Mesenchymal stem cell (in vitro differentiated cells and primary cell): ENCODE measurements at regions not wholly inside any gene's neighbourhood (a gene's known extent, or its start where the extent isn't known, plus 50 kb on each side); places are given as distances from the start of the nearest gene placed in this dataset.

ENCODE experiments used
- DNase-seq: peaks from one replicate; pipeline ENCODE4 v3.0.0-alpha.2; 2013
- H2AFZ ChIP-seq: one replicate; pipeline ENCODE4 v1.6.1; 2013; ENCODE audit warnings: low read depth, mild to moderate bottlenecking, control low read depth, inconsistent platforms, low read length, moderate library complexity
- H2AK5ac ChIP-seq: 2 replicates; pipeline ENCODE4 v1.6.1; 2013; ENCODE audit warnings: low read length, moderate library complexity, mild to moderate bottlenecking, inconsistent platforms; ENCODE audit not compliant: severe bottlenecking
- H2BK120ac ChIP-seq: one replicate; pipeline ENCODE4 v1.6.1; 2013; ENCODE audit warnings: low read depth, mild to moderate bottlenecking, inconsistent platforms, low read length, moderate library complexity
- H2BK12ac ChIP-seq, 2 experiments: one replicate each; pipeline ENCODE4 v1.6.1; 2013; ENCODE audit warnings: inconsistent platforms in 2 of 2, low read length in 2 of 2, mild to moderate bottlenecking in 2 of 2, moderate library complexity in 2 of 2, control low read depth in 1 of 2
- H2BK15ac ChIP-seq: one replicate; pipeline ENCODE4 v1.6.1; 2013; ENCODE audit warnings: mild to moderate bottlenecking, low read depth, inconsistent platforms; ENCODE audit not compliant: poor library complexity, severe bottlenecking
- H2BK5ac ChIP-seq: 2 replicates; pipeline ENCODE4 v1.6.1; 2013; ENCODE audit warnings: low read depth, mild to moderate bottlenecking, low read length, control low read depth, inconsistent platforms; ENCODE audit not compliant: poor library complexity, severe bottlenecking
- H3K14ac ChIP-seq, 2 experiments: one replicate each; pipeline ENCODE4 v1.6.1; 2013; ENCODE audit warnings: inconsistent platforms in 2 of 2, low read length in 2 of 2, control low read depth in 1 of 2, mild to moderate bottlenecking in 1 of 2, moderate library complexity in 1 of 2
- H3K18ac ChIP-seq, 2 experiments: one replicate each; pipeline ENCODE4 v1.6.1; 2013; ENCODE audit warnings: inconsistent platforms in 2 of 2, low read length in 2 of 2, control low read depth in 1 of 2, low read depth in 1 of 2, mild to moderate bottlenecking in 1 of 2
- H3K23ac ChIP-seq, 2 experiments: one replicate each; pipeline ENCODE4 v1.6.1; 2013; ENCODE audit warnings: inconsistent platforms in 2 of 2, low read length in 2 of 2, mild to moderate bottlenecking in 2 of 2, moderate library complexity in 2 of 2, control low read depth in 1 of 2
- H3K27ac ChIP-seq: 2 replicates; pipeline ENCODE4 v1.5.1; 2013; ENCODE audit warnings: mild to moderate bottlenecking, moderate library complexity, low read length, control low read depth, inconsistent platforms; ENCODE audit not compliant: poor library complexity, severe bottlenecking
- H3K27me3 ChIP-seq, 2 experiments: 2 replicates each; pipeline versions ENCODE4 v1.6.1 to v1.7.0; 2013; ENCODE audit warnings: low read length in 2 of 2, mild to moderate bottlenecking in 2 of 2, moderate library complexity in 2 of 2, control low read depth in 1 of 2, inconsistent platforms in 1 of 2; ENCODE audit not compliant: control insufficient read depth in 1 of 2, insufficient read depth in 1 of 2
- H3K36me3 ChIP-seq, 2 experiments: 2 replicates each; pipeline versions ENCODE4 v1.6.1 to v1.7.0; 2013; ENCODE audit warnings: low read length in 2 of 2, control low read depth in 1 of 2, inconsistent platforms in 1 of 2, low read depth in 1 of 2, mild to moderate bottlenecking in 1 of 2; ENCODE audit not compliant: insufficient read depth in 2 of 2, control insufficient read depth in 1 of 2
- H3K4ac ChIP-seq, 2 experiments: one replicate each; pipeline ENCODE4 v1.6.1; 2013; ENCODE audit warnings: inconsistent platforms in 2 of 2, low read length in 2 of 2, mild to moderate bottlenecking in 2 of 2, moderate library complexity in 2 of 2, control low read depth in 1 of 2, low read depth in 1 of 2
- H3K4me1 ChIP-seq: 2 replicates; pipeline ENCODE4 v1.6.1; 2013; ENCODE audit warnings: low read depth, low read length, control low read depth; ENCODE audit not compliant: control insufficient read depth, insufficient read depth
- H3K4me2 ChIP-seq: 2 replicates; pipeline ENCODE4 v1.6.1; 2013; ENCODE audit warnings: low read length, mild to moderate bottlenecking, inconsistent platforms; ENCODE audit not compliant: poor library complexity, severe bottlenecking
- H3K4me3 ChIP-seq, 2 experiments: 2 replicates each; pipeline versions ENCODE4 v1.5.1 to v1.7.0; 2013; ENCODE audit warnings: low read length in 2 of 2, mild to moderate bottlenecking in 2 of 2, control low read depth in 1 of 2, low read depth in 1 of 2; ENCODE audit not compliant: insufficient read depth in 1 of 2
- H3K79me1 ChIP-seq: replicated peaks from 2 replicates; pipeline ENCODE4 v1.6.1; 2013; ENCODE audit warnings: mild to moderate bottlenecking, control low read depth, low read length, inconsistent platforms; ENCODE audit not compliant: poor library complexity, severe bottlenecking
- H3K9ac ChIP-seq: 2 replicates; pipeline ENCODE4 v1.7.0; 2013; ENCODE audit warnings: mild to moderate bottlenecking, low read length, moderate library complexity
- H3K9me3 ChIP-seq: 2 replicates; pipeline ENCODE4 v1.7.0; 2013; ENCODE audit warnings: mild to moderate bottlenecking, low read length; ENCODE audit not compliant: control insufficient read depth
- H4K8ac ChIP-seq: one replicate; pipeline ENCODE4 v1.6.1; 2013; ENCODE audit warnings: inconsistent platforms, mild to moderate bottlenecking, low read length, moderate library complexity
- H4K91ac ChIP-seq: one replicate; pipeline ENCODE4 v1.6.1; 2013; ENCODE audit warnings: mild to moderate bottlenecking, low read length, inconsistent platforms
- WGBS: methylation state at CpG from one replicate; pipeline ENCODE4 v1.1.7; 2013; ENCODE audit warnings: mixed read lengths; 5-methylcytosine and 5-hydroxymethylcytosine counted together

DNA sequence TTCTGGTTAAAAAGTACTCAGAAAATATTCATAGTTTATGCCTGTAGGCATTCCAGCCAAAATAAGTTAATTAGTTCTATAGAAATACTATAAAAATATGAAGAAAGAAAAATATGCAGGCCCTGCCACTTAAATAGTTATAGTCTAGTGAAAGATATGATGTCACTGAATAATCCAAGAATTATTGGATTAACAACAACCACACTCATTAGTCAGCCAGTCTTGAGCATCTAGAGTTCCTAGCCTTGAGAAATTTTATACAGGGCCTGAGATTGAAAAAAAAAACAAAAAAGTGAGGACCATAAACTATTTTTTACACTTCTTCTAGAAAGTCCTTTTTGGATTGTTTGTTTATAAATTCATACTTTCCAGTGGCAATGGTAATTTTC is 823.0 kb downstream of the FAT4 start:
- Histone ChIP-seq H3K4ac (no peak overlapping the region), H3K23ac (no peak overlapping the region), H3K4me1 (no peaks in the 10 kb centered on the region), H2BK12ac (no peak overlapping the region), H2BK120ac (no peak overlapping the region), H3K27me3 (no peaks in the 10 kb centered on the region), H3K9ac (no peak overlapping the region), H3K9me3 (peaks cover 6% of the 10 kb centered on the region), H3K27ac (no peak overlapping the region), H3K4me3 (no peak overlapping the region), H3K4me2 (no peak overlapping the region), H3K18ac (no peak overlapping the region), H3K14ac (no peak overlapping the region), H4K8ac (no peak overlapping the region), H4K91ac (no peak overlapping the region), H3K36me3 (no peaks in the 10 kb centered on the region), H3K79me1 (no peaks in the 10 kb centered on the region), H2AFZ (no peak overlapping the region), H2BK15ac (no peak overlapping the region), H2AK5ac (no peak overlapping the region), H2BK5ac (no peak overlapping the region)
- no peak for DNase-seq

DNA sequence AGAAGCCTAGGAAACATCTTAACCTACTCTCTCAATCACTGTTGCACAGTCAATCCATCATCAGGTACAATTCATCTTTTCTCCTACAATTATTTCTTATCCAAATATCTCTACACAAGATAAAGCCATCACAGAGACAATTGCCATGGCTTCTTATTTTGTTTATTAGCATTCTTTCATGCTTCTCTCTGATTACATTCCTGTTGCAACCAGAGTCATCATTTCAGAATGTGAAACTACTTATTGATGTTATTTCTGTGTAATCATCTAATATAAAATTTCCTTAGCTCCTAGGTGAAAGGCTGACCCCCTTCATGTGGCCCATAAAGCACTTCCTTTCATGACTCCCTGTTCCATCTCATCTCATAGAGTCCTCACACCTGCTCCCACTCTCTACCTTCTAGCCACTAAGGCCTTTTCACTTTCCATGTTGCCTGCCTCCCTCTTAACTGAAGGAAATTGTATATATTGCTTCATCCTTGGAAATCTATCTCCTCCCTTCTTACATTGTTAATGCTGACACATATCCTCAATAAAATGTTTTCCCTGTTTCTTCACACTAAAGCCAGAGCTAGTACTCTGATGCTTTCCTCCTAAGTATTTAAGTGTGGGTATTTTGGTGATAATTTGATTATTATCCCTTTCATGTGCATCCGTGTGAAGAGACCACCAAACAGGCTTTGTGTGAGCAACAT is 829.9 kb downstream of the FAT4 start:
- no peak overlapping the region for H3K4me3 ChIP-seq
- no peaks in the 10 kb centered on the region for H3K79me1 ChIP-seq
- H3K9ac ChIP-seq, result no peak overlapping the region
- no peak overlapping the region for H3K4me2 ChIP-seq
- no peaks in the 10 kb centered on the region for H3K36me3 ChIP-seq
- no peak overlapping the region for H3K23ac ChIP-seq
- no peak overlapping the region for H2BK120ac ChIP-seq
- H2BK15ac ChIP-seq, result no peak overlapping the region
- no peak overlapping the region for H2AFZ ChIP-seq
- H3K27me3 ChIP-seq, result no peaks in the 10 kb centered on the region
- no peaks in the 10 kb centered on the region for H3K4me1 ChIP-seq
- no peak overlapping the region for H3K27ac ChIP-seq
- no peaks in the 10 kb centered on the region for H3K9me3 ChIP-seq
- H3K18ac ChIP-seq, result no peak overlapping the region
- DNase-seq, result peak; percentile 43
- no peak overlapping the region for H3K4ac ChIP-seq
- H4K8ac ChIP-seq, result no peak overlapping the region
- H2AK5ac ChIP-seq, result no peak overlapping the region
- H2BK5ac ChIP-seq, result no peak overlapping the region
- H4K91ac ChIP-seq, result no peak overlapping the region
- no peak overlapping the region for H2BK12ac ChIP-seq
- no peak overlapping the region for H3K14ac ChIP-seq
- WGBS, result 96% methylated on average over 1 of the region's 1 CpG

DNA sequence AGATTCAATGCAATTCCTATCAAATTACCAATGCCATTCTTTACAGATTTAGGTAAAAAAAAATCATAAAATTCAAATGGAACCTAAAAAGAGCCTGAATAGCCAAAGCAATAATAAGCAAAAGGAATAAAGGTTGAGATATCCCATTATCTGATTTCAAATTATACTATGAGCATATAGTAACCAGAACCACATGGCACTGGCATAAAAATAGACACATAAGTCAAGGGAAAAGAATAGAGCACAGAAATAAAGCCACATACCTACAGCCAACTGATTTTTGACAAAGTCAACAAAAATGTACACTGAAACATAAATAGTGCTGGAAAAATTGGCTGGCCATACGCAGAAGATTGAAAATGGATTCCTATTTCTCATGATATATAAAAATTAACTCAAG is 853.7 kb downstream of the FAT4 start:
- Histone ChIP-seq H3K4me2 (no peak overlapping the region), H4K91ac (no peak overlapping the region), H3K4me1 (no peaks in the 10 kb centered on the region), H2BK12ac (no peak overlapping the region), H3K36me3 (no peaks in the 10 kb centered on the region), H3K14ac (no peak overlapping the region), H3K79me1 (no peaks in the 10 kb centered on the region), H3K23ac (no peak overlapping the region), H2AK5ac (no peak overlapping the region), H2BK120ac (no peak overlapping the region), H3K4ac (no peak overlapping the region), H2BK15ac (no peak overlapping the region), H3K9me3 (no peaks in the 10 kb centered on the region), H3K27me3 (no peaks in the 10 kb centered on the region), H3K9ac (no peak overlapping the region), H3K18ac (no peak overlapping the region), H3K4me3 (no peak overlapping the region), H4K8ac (no peak overlapping the region), H2AFZ (no peak overlapping the region), H3K27ac (no peak overlapping the region), H2BK5ac (no peak overlapping the region)
- DNase-seq, result no peak
- no CpG with 5 or more reads among the region's 1 CpG for WGBS

DNA sequence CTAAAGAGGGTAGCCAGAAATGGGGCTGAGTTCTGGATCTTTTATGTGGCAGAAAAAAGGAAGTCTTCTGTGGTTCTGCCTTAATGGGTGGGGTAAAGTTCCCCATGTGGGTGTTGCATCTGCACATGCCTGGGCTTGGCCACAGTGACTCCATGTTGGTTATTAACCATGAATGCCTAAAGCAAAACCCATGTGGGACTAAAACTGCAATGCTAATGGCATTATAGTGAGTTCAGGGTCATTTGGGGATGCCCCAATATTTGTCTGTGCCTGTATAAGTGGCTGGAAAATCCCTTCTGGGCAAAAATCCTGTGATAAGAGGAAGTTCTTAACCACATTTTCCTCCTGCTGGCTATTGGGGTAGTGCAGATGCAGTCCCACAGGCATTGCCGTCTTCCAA is 857.4 kb downstream of the FAT4 start:
- Histone ChIP-seq H3K9me3 (no peaks in the 10 kb centered on the region), H3K4ac (no peak overlapping the region), H3K79me1 (no peaks in the 10 kb centered on the region), H4K91ac (no peak overlapping the region), H2BK15ac (no peak overlapping the region), H4K8ac (no peak overlapping the region), H3K18ac (no peak overlapping the region), H3K4me1 (no peaks in the 10 kb centered on the region), H2AK5ac (no peak overlapping the region), H2BK120ac (no peak overlapping the region), H3K14ac (peak overlapping the region in 1 of 2 experiments; percentile 41), H2BK12ac (no peak overlapping the region), H3K4me3 (no peak overlapping the region), H3K27ac (no peak overlapping the region), H2AFZ (no peak overlapping the region), H3K23ac (no peak overlapping the region), H2BK5ac (no peak overlapping the region), H3K9ac (no peak overlapping the region), H3K4me2 (no peak overlapping the region), H3K27me3 (no peaks in the 10 kb centered on the region), H3K36me3 (no peaks in the 10 kb centered on the region)
- DNase-seq, result no peak
- WGBS, result 100% methylated on average over 1 of the region's 1 CpG
